ENCODE measurements at regions not wholly inside any gene's neighbourhood (a gene's known extent, or its start where the extent isn't known, plus 50 kb on each side); places are given as distances from the start of the nearest gene placed in this dataset.

- Histone ChIP-seq H3K9me1 (replicated peaks; ENCODE audit: control insufficient read depth, extremely low read depth, insufficient read depth, low read length) (no peaks in the 10 kb centered on the region), H3K27ac (ENCODE audit: insufficient read depth, low read depth, low read length) (no peak overlapping the region), H4K20me1 (replicated peaks; ENCODE audit: control insufficient read depth, extremely low read depth, insufficient read depth, low read length) (no peaks in the 10 kb centered on the region), H3K4me1 (ENCODE audit: control insufficient read depth, extremely low read depth, insufficient read depth, low read length) (peaks cover 3% of the 10 kb centered on the region), H3K9me3 (replicated peaks; ENCODE audit: control insufficient read depth, insufficient read depth, low read length) (no peaks in the 10 kb centered on the region), H3K27me3 (ENCODE audit: control insufficient read depth in 2 of 2, insufficient read depth in 2 of 2, low read length in 2 of 2) (peaks cover 0 to 2% of the 10 kb centered on the region in 2 experiments), H3K36me3 (ENCODE audit: control insufficient read depth in 2 of 2, extremely low read depth in 1 of 2, insufficient read depth in 2 of 2, low read length in 2 of 2) (no peaks in the 10 kb centered on the region), H3K9ac (replicated peaks; ENCODE audit: extremely low read depth, insufficient read depth, low read length) (no peak overlapping the region), H3K79me2 (ENCODE audit: control insufficient read depth, insufficient read depth, low read length) (no peaks in the 10 kb centered on the region), H3K4me3 (replicated peaks in 1 of 3; ENCODE audit: insufficient read depth in 1 of 3, low read depth in 1 of 3, low read length in 3 of 3) (no peak overlapping the region), H3K4me2 (ENCODE audit: insufficient read depth, low read length) (no peak overlapping the region), H2AFZ (ENCODE audit: low read depth, low read length) (no peak overlapping the region)
- CTCF ChIA-PET = no interaction called here
- BruUV-seq (replicated peaks) = no TSS peak
- FAIRE-seq = no peak
- no peak for TF ChIP-seq CTCF (IDR thresholded peaks at IDR 0.05; ENCODE audit: extremely low read depth in 1 of 2, insufficient read depth in 1 of 2, low read depth in 1 of 2, low read length in 2 of 2)
- TF ChIP-seq JUN (IDR thresholded peaks at IDR 0.05; ENCODE audit: borderline replicate concordance, insufficient read depth, insufficient read length, low read depth) = no peak
- TF ChIP-seq POLR2A (IDR thresholded peaks at IDR 0.05; ENCODE audit: low read depth, low read length) = no peak
- no peak for TF ChIP-seq EZH2 (IDR thresholded peaks at IDR 0.05; ENCODE audit: borderline replicate concordance, low read depth, low read length, severe bottlenecking)
- no peak for TF ChIP-seq MYC (IDR thresholded peaks at IDR 0.05; ENCODE audit: low read depth, low read length)
- no peak for TF ChIP-seq FOS (IDR thresholded peaks at IDR 0.05; ENCODE audit: borderline replicate concordance, insufficient read depth, low read length)
- no peak for TF ChIP-seq GATA2 (IDR thresholded peaks at IDR 0.05; ENCODE audit: insufficient read depth, insufficient read length, low read depth, low read length)
- no peak for TF ChIP-seq POLR2AphosphoS5 (IDR thresholded peaks at IDR 0.05; ENCODE audit: insufficient read depth, low read depth, low read length)
- no peak for TF ChIP-seq MAX (IDR thresholded peaks at IDR 0.05; ENCODE audit: insufficient read depth, insufficient read length)
- intact Hi-C loops (cut with micrococcal nuclease) (loop anchor here (10.0 kb wide), 1 partner anchor 1155 kb away; no protein-coding TSS in a partner anchor), dilution Hi-C loops (cut with MboI; ENCODE audit: extremely low pct_ligation_motif_present, low sequenced_read_pairs) (no loop called here)
- POLR2A ChIA-PET = no interaction called here
- no peak for DNase-seq (ENCODE audit: low read depth, low spot score)
These were observed 69.9 kb downstream of the JRKL start for GRCh38 chr11:96459751-96460150.

Data from endothelial cell of umbilical vein (primary cell).